HG03439 (cell line): ENCODE measurements at regions not wholly inside any gene's neighbourhood (a gene's known extent, or its start where the extent isn't known, plus 50 kb on each side); places are given as distances from the start of the nearest gene placed in this dataset.
A peak's percentile ranks its signal among the peaks of the same experiment; 100 is the strongest.

Experiments
- ATAC-seq: cut with Tn5 transposase; IDR thresholded peaks from one replicate; pipeline ENCODE4 v1.9.1; 2021; ENCODE audit warnings: mild to moderate bottlenecking, moderate library complexity; ENCODE audit not compliant: unreplicated experiment

- ATAC-seq: no peak
Observed at GRCh38 chr2:57544624-57545023, 502.0 kb upstream of the VRK2 start.

- ATAC-seq: no peak
Observed at GRCh38 chr2:57546478-57546877, 500.1 kb upstream of the VRK2 start.

DNA sequence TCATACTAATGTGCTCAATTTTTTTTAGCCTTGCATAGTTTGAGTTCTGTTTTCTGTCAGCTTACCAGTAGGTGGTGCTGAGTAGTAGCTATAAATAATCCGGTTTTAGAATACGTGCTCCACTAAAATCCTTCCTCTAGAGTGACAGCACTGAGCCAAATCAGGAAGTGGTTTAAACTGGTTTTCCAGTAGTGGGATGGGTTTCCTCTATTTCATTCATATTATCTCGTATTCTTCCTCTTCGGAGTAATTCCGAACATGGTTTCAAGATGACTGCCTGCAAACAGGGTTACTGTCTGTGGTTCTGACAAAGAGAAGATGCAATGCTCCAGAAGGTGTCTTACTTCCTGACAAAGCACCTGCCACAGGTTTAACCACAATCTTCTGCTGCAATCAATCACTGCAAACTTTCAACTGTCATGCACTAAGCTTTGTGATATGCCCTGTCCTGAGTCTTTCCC lies 496.9 kb upstream of the VRK2 start:
- ATAC-seq: peak; percentile 72

- ATAC-seq: no peak
Observed at GRCh38 chr2:57550912-57551311, 495.7 kb upstream of the VRK2 start.

GRCh38 chr2:57552885-57553284 lies 493.7 kb upstream of the VRK2 start:
- ATAC-seq: no peak

DNA sequence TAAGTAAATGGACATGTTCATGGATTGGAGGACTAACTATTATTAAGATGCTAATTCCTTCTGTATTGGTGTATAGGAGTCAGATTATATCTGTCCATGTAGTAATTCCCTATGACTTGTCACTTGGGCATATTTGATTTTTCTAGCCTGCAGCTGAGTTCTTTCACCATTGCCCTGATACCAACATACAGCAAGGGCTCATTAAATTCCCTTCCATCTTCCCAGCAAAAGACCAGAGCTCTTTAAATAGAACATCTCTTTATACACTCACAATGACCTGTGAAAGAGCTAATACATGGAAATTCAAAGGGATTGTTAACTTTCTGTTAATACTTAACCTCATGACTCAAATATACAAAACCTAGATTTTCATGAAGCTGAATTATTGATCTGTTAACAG lies 492.3 kb upstream of the VRK2 start:
- ATAC-seq: no peak

DNA sequence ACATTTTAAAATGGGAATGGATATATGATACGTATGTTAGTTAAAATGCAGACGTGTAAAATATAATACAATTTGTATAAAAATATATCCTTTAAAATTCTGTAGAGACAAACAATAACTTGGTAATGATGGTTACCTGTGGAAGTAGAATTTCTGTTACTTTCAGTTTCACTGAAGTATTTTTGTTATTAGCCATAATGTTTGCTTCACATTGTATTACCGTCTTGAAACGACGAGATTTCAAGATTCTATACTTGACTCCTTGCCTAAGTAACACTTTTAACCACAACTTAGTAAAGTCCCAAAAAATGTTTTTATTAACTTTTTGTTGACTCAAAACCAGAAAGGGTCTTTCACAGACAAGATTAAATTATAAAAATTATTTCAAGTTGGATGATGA lies 488.3 kb upstream of the VRK2 start:
- no peak for ATAC-seq

DNA sequence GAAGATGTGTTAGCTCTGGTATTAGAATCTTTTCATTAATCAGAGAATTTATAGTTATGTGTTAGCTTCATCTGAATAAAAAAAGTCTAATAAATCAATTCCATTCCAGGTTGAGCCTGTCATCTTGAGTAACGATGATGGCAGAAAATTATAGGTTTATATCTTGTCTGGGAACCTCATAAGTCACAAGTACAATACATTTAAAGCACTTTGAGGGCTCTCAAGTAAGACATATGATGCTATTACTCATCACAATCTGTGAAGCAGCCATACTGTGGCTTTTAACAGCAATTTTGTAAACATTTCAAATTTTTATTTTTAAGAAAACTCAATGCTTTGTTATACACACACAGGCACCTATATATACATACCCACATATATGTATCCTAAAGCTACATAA lies 484.1 kb upstream of the VRK2 start:
- no peak for ATAC-seq

- no peak for ATAC-seq
Observed at GRCh38 chr2:57563015-57563414, 483.6 kb upstream of the VRK2 start.

- no peak for ATAC-seq
Observed at GRCh38 chr2:57567245-57567644, 479.4 kb upstream of the VRK2 start.

GRCh38 chr2:57569396-57569795 lies 477.2 kb upstream of the VRK2 start:
- no peak for ATAC-seq

DNA sequence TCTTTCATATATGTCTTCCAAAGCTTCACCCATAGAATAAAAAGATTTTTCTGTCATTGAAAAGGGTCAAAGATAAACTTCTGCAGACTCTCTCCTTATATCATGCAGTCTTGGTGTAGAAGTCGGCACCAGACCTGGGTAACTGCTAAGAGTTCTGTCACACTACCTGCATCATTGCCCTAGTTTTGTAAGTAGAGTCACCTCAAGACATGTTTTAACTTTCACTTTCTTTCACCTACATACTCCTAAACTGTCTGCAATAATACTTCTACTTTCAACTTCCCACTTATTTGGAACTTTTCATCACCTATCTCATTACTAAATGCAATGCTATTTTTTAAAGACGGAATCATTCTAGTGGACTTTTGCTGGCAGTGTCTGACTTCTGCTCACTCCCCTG lies 475.6 kb upstream of the VRK2 start:
- no peak for ATAC-seq

DNA sequence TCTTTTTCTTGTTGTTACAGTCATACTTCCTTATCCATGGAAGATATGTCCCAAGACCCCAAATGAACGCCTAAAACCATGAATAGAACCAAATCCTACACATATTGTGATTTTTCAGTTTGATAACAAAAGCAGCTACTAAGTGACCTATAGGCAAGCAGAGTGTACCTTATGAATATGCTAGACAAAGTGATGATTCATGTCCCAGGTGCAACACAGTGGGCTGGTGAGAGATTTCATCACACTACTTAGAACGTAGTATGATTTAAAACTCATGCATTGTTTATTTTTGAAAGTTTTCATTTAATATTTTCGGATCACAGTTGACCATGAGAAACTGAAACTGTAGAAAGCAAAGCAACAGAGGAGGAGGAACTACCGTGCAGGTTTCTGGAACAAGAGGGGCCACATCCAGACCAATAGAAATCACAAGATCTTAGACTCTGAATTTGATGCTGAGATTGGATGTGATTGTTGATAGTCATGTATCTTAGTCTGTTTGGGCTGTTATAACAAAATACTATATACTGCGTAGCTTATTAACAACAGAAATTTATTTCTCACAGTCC lies 470.8 kb upstream of the VRK2 start:
- no peak for ATAC-seq

- no peak for ATAC-seq
Observed at GRCh38 chr2:57576983-57577382, 469.6 kb upstream of the VRK2 start.

GRCh38 chr2:57597940-57598339 lies 448.7 kb upstream of the VRK2 start:
- ATAC-seq: no peak

DNA sequence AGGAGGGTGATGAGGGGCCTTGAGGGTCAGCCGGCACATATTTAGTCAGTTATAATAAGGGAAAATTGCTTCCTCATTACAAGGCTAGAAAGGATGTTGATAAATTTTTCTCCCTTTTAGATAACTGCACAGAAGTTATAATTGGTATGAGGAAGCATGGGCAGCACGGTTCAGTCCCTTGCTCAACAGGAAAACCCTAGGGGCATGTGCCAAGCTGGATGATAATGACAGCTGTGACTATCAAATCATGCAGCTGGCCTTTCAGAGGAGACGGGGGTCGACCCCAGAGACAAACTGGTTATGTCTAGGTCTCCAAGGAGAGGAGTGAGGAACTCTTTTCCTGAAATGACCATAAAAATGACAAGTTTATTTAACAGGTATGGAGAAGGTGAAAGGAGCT lies 448.1 kb upstream of the VRK2 start:
- no peak for ATAC-seq

GRCh38 chr2:57602733-57603132 lies 443.9 kb upstream of the VRK2 start:
- ATAC-seq: no peak

- ATAC-seq: no peak
Observed at GRCh38 chr2:57614988-57615387, 431.6 kb upstream of the VRK2 start.

- no peak for ATAC-seq
Observed at GRCh38 chr2:57615855-57616556, 430.6 kb upstream of the VRK2 start.

- no peak for ATAC-seq
Observed at GRCh38 chr2:57617318-57617717, 429.3 kb upstream of the VRK2 start.

DNA sequence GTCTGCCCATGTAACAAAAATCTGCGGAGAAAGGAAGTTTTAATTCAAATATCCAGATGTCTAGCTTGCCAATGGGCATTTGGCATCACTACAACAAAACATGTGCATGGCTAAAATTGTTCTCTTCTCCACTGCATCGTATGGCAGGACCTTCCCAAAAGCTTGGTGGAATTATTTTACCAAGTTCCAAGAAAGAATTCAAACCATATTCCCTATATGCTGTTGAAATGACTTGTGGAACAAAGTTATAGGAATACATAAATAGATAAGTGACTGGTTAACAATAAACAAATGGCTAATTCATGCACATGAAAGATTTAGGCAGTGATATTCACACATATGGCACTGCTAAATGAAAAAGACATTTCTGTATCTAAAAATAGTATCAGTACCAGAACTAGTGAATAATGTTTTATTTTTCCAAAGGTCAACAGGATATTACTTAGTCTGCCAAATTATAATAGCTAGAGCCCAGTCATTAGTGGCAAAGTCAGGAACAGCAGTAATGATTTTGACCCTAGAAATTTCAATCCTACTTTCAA lies 425.4 kb upstream of the VRK2 start:
- ATAC-seq: no peak

GRCh38 chr2:57622009-57622408 lies 424.6 kb upstream of the VRK2 start:
- no peak for ATAC-seq

- no peak for ATAC-seq
Observed at GRCh38 chr2:57656198-57656597, 390.4 kb upstream of the VRK2 start.
